ENCODE measurements at regions not wholly inside any gene's neighbourhood (a gene's known extent, or its start where the extent isn't known, plus 50 kb on each side); places are given as distances from the start of the nearest gene placed in this dataset.
"Not testable (repeated sequence)": the region's sequence is repeated elsewhere in the genome, so short reads cannot be mapped to it uniquely, and the experiment has no call there.

DNA sequence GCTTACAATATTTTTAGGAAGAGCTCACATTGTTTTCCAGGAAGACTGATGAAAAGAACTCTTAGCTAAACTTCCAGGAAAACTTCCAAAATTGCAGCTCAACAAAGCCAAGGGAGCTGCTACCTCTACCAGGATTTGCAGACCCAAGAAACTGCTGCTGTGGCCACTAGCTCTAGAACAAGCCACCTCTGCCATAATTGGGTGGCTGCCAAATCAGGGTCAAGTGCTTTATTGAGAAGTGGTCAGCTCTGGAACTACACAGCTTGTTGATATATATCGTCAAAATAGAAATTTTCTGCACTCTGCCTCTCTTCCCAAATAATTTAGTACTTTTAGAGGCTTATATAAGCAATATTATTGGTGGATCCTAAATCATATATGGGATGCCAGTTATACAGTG lies 371.8 kb upstream of the CHORDC1 start:
- no peak for DNase-seq

DNA sequence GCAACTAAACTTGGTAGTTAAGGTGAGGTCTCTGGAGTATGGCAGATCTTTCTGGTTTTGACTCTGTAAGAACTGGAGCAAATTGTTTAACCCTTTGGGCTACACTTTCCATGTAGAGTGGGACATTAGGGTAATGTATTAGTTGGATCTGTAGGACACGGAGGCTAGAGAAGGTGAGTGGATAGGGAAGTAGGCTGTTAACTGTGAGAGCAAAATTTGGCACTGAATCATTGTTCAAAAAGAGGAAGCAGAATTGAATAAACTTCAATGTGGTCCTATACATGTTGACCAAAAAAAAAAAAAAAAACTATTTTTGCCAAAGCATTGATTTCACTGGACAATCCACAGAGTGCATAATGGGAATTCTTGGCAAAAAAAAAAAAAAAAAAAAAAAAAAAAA lies 370.2 kb upstream of the CHORDC1 start:
- DNase-seq, result peak; percentile 43

DNA sequence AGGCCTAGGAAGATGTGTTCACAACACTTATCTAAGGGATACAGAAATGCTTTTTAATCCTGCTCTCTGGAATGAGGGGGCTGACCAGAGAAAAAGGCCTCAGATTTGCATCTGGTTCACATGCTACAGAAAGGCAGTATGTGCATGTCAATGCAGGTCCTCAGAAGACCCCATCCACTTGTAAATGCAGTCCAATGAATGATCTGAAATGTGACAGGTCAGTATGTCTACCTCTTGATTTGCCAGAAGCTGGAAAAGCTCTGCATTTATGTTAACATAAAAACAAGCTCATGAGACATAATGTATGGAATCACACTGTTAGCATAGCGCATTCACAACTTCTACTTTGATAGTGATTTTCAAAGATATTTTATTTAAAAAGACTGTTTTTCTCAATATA lies 367.4 kb upstream of the CHORDC1 start:
- DNase-seq, result no peak

DNA sequence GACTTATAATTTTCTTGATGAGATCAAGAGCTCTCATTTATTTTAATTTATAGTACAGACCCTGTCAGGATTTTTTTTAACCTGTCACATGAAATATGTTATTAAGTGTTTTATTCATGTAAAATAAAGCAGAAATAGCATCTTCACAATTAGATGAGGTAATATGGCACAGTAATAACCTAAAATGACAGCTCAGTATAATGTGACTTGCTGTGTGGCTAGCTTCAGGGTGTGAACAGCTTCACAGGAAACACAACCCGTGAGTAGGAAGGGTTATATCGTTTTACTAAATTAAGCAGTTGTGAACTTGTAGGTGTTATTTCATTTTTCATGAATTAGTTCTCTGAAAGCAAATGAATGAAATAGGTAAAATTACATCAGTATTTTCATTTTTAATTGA lies 366.9 kb upstream of the CHORDC1 start:
- no peak for DNase-seq

DNA sequence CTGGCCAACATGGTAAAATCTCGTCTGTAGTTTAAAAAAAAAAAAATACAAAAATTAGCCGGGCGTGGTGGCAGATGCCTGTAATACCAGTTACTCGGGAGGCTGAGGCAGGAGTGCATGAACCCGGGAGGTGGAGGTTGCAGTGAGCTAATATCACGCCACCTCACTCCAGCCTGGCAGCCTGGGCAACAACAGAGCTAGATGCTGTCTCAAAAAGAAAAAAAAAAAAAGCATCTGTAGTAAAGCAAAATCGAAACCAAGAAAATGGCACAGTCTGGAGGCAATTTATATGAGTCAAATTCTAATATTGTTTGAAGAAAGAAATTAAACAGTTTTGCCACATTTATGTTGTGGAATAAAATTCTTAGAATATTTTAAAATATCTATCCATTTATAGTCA lies 365.0 kb upstream of the CHORDC1 start:
- DNase-seq, result no peak

DNA sequence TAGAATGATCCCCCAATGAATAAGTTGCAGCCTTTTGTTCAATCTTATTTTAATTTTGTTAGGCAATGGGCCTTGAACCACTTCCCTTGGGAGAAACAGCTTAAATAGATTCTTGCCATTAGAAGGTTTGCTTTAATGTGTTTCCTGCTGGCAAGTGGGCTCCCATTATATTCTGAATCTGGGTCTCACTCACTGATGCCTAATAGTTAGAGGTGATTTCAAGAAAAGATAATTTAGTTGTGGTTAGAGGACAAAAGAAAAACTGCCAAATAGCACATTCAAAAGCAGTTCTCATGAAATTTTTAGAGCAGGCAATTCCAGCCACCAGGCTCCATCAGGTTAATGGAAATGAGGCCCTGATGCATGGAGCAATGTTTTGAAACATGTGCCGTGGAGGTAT lies 362.6 kb upstream of the CHORDC1 start:
- no peak for DNase-seq

DNA sequence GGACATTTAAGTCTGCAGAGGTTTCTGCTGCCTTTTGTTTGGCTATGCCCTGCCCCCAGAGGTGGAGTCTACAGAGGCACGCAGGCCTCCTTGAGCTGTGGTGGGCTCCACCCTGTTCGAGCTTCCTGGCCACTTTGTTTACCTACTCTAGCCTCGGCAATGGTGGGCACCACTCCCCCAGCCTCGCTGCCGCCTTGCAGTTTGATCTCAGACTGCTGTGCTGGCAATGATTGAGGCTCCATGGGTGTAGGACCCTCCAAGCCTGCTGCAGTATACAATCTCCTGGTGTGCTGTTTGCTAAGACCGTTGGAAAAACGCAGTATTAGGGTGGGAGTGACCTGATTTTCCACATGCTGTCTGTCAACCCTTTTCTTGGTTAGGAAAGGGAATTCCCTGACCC lies 360.1 kb upstream of the CHORDC1 start:
- not testable (repeated sequence) for DNase-seq

DNA sequence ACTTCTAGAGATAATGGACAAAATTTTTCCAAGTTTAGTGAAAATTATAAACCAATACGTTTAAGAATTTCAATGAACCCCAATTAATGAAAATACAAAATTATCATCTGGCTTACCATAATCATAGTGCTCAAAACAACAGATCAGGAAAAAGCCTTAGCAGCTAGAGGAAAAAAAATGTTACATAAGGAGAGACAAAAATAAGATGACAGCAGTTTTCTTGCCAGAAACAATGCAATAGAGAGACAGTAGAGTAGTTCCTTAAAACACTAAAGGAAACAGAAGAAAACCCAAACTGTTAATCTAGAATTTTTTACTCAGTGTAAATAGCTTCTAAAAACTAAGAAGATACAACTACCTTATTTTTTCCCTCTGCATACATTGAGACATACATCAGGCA lies 341.7 kb upstream of the CHORDC1 start:
- DNase-seq, result no peak

DNA sequence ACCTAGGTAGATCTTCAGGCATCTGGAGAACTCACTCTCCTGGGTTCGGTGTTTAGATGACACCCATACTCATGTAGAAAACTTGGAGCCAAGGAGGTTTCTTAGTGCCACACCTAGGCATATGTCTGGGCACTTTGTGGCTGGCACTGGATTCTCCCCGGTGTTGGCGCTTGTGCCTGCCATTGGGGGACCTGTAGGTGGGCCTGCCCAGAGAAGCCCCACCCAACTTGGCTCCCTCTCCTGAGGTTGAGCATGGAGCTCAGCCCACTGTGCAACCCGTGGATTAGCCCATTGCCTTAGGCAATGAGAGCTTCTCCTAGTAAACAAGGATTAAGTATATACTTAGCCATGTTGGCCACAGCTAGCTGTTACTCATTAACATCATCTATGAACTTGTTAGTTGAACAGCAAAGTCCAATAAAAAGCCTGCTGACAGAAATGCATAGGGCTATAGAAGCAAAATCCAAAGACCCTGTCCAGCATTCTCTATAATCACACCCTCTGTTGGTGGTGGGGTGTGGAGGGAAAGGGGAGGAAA lies 335.5 kb upstream of the CHORDC1 start:
- no peak for DNase-seq

DNA sequence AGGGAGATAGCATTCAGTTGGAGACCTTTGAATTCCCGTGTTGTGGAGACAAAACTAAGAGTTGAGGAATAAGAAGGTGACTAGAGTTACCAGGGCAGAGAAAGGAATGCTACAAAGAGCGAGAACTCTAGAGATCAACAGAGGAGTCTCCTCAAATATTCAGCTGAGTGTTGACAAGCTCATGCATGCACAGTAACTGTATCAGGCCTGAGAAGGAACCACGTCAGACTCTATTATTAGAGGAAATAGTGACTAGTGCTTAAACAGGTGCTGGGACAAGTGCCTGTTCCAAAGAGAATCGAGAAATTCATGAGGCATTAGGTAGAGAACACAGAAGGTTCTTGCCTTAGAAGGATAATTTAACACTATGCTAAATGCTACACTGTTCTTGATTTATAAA lies 333.8 kb upstream of the CHORDC1 start:
- no peak for DNase-seq

DNA sequence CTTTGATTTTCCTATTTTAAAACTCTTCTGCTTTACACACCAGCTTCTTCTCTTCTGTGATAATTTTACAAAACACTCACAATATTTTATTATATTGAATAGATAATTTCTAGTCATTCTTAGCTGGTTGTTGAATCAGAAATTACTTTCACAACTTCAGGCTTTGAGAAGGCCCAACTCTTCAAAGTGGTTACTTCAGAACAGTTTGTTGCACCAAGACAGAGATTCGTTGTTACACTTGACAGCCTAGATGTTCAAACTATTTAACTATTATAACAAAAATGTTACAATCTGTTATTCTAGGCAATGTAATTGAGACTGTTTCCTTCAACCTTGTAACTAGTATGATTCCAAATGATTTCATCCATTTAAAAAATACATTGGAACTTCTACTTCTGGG lies 333.2 kb upstream of the CHORDC1 start:
- no peak for DNase-seq

DNA sequence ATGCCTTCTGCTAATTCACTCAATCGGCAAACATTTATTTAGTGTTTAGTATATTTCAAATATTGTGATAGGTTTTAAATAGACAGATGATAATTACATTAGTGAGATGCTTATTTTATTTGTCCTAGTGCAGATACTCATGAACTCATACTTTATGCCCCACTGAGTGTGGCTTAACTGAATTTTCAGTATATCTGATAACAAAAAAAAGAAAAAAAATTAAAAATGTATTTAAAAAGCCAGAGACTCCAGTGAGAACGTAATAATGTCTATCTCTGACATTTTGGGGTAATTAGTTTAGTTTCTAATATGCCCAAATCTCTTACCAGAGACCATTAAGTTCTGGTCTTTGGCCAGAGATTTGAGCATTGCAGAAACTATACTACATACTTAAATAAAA lies 332.6 kb upstream of the CHORDC1 start:
- no peak for DNase-seq

DNA sequence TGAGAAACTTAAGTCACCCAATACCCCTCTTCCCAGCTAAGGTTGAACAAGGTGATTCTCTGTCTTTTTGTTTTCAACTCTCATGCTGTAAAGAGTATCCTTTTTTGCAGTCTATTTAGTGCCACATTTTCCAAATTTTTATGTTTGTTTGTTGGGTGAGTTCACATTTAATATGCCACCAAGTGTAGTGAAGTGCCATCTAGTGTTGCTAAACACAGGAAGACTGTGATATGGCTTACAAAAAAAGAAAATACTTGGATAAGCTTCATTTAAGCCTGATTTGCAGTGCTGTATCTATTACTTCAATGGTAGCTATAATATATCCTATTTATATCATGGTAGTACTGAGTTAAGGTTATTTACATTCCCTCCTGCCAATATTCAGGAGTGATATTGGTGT lies 319.2 kb upstream of the CHORDC1 start:
- no peak for DNase-seq

DNA sequence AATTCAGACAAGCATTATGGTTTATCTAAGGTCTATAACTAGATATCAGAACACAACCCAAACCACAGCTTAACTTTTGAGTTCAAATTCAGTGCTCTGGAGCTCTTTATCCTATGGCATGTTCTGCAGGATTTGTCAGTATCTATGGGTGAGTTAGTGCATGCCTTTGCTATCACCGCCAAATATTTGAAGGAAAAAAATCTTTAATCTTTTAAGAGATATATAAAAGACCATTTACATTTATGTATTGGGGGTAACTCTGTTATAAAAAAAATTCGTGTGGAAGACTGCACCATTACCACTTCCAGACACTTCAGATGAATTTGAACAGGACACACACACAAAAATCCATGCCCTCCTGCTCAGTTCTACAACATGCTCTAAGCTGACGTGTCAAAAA lies 313.5 kb upstream of the CHORDC1 start:
- DNase-seq, result no peak

DNA sequence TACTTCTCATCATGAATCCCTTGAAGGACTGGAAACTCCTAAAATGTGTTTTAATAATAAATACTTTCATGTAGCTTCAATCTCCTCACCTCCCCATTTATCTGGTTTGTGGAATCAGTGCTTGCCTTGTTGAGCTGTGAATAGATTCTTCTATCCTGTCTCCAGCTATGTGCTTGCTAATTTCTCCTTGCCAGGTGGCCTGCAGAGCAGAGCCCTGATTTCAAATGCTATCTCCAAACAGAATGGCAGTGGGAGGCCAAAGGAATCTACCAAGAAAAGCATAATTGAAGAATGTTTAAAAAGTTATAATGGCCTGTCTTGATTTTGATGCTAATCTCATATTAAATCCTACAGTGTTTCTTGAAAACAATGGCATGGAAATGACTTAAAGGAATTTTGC lies 309.3 kb upstream of the CHORDC1 start:
- no peak for DNase-seq

DNA sequence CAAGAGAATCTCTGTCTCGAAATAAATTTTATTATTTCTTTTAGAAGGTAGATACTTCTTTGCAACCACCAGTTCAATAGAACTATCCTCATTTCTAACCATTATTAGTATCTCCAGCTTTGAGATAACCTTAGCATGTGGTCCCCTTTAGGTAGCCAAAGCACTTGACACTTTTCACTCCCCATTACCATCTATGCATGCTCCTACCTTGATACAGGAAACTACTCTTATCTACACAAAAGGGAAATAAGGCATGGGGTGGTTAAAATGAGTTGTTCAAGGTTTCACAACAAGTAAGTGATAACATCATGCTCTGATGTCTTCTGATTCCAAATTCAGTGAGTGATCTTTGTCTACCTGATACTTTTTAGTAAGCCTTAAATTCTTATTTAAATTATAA lies 308.2 kb upstream of the CHORDC1 start:
- no peak for DNase-seq

DNA sequence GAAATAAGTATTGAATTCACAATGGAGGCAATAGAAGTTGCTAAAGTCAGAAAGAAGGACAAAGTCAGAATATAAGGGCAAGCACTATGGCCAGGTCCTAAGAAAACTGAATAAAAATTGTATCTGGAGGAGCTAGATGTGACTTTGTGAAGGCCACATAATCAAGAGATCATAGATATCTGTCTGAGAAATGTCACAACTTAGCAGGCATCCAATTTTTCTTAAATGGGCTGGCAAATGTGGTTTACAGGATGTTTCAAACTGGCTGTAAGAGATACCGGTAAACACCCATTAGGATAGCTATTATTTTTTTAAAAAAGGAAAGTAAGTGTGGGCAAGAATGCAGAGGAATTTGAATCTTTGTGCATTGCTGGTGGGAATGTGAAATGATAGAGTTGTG lies 303.1 kb upstream of the CHORDC1 start:
- no peak for DNase-seq

DNA sequence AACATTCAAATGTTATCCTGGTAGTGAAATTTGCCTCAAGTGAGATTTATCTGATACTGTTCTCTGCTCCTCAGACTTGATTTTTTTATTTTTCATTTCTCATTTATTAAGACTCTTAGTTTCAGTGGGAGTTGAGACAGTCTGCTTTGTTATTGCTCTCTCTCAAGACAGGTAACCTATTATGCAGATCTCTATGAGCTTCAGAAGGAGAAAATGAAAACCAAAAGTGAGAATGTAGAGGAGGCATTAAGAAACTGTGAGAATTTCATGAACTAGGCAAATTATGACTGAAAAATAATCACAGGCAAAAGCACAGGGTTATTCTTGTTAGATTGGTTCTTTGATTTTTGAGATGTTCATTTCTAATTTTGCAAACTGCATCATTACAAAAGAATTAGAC lies 290.0 kb upstream of the CHORDC1 start:
- DNase-seq, result no peak

DNA sequence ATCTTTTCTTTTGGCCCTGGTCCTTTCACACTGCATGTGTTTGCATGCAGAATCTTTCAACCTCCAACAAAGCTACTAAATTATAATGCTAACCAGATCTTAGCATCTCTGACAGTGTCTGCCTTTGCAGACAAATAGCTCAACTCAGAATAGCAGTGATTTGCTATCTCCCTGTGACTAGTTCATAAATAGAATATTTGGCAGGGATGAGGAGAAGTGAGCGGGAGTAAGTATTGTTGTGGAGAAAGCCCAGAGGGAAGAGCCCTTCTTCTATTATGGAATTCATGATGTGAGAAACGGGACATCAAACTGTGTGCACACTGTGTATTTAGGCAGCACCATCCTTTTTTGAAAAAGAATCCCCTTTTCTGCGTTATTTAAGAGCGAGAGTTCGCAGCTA lies 288.0 kb upstream of the CHORDC1 start:
- no peak for DNase-seq

DNA sequence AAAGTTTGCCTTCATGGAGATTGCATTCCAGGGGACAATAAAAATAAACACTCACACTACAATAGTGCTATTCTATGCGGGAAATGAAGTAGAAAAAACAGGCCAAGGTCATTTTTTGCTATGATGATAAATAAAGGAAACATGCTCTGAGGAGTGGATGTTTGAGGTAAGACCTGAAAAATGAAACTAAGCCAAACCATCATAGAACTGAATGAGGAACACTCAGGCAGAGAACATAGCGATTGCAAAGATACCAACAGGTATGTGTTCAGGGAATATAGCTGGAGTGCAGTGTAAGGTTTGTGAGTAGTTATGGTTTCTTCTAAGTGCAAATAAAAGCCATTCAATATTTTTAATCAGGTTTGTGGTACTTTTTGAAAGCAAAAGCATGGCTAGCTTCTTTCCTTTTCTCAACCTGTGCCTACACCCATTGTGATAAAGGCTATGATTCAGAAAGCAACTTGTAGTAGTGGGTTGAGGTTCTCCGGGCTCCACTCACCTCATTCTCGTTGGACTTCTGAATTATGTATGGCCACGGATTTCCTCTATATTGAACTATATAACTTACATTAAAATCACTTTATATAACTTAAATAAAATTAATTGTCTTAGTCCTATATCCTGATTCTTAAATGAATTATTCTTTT lies 278.2 kb upstream of the CHORDC1 start:
- DNase-seq, result no peak

DNA sequence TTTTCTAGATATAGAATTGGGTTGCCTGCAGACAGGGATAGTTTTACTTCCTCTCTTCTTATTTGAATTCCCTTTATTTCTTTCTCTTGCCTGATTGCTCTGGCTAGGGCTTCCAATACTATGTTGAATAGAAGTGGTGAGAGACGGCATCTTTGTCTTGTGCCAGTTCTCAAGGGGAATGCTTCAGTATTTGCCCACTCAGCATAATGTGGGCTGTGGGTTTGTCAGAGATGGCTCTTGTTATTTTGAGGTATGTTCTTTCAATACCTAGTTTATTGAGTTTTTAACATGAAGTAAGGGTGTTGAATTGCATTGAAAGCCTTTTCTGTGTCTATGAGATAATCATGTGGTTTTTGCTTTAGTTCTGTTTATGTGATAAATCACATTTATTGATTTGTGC lies 273.9 kb upstream of the CHORDC1 start:
- DNase-seq, result no peak

DNA sequence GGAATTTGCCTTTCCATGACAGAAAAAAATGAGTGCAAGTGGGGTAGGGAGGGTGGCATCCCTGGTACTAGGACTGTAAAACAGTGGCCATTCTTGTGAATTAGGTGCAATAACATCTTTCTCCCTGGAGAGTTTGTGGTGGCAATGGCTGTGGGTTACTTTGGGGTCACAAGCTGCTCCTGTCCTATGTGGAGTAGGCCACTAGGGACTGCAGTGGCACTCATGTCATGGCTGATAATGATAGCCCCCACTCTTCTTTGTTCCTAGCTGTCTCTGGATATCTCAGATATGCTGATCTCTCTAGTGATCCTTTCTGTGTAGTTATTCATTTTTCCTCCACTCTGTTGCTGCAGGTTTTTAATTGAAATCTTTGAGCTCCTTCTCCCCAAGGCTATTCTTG lies 270.5 kb upstream of the CHORDC1 start:
- DNase-seq, result no peak

DNA sequence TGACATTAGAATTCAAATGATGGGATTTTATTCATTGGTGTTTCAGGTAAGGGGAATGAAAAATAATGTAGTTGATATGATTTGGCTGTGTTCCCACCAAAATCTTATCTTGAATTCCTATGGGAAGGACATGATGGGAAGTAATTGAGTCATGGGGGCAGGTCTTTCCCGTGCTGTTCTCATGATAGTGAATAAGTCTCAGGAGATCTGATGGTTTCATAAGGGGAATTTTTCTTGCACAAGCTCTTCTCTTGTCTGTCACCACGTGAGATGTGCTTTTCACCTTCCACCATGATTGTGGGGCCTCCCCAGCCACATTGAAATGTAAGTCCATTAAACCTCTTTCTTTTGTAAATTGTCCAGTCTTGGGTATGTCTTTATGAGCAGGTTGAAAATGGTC lies 268.6 kb upstream of the CHORDC1 start:
- no peak for DNase-seq

DNA sequence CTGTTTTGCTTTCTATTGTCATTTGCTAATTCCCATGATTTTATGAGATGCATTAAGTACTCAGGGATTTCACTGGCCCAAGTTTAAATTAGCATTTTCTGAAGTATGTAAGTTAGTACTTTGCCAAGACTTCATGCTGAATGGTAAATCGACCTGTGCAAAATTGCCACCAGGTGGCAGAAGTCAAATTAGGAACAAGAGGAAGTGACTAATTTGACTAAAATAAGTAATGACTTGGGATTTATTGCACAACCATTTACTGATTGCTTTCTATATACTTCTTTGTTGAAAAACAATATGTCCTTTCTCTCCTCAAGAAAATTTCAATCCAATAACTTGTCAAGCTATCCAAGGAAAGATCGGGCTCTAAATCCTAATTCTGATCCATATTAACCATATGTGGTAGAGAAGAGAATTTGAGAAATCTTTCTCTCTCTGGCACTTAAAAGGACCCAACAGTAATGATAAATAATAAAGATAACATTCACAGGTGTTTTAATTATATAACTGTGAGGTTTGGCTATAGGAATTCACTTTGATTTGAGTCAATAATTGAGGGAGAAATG lies 253.7 kb upstream of the CHORDC1 start:
- DNase-seq, result peak; percentile 68

DNA sequence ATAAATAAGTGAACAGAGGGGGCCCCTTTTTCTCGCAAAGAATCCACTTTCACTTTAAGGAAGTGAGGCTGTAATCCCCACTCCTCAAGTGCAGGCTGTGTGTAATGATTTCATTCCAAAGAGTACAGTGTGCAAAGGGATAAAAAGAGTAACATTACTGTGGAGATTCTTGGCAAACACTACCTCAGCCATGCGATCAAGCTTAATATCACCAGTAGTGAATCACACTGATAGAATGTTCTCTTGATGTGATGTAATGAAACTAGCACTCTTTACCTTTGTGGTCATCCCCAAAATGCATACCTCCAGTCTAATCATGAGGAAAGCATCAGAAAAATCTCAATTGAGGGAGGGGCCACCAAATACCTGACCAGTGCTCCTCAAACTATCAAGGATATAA lies 246.1 kb upstream of the CHORDC1 start:
- no peak for DNase-seq

Measured in MV-4-11 (cell line).